HepG2 (cell line): ENCODE measurements at regions not wholly inside any gene's neighbourhood (a gene's known extent, or its start where the extent isn't known, plus 50 kb on each side); places are given as distances from the start of the nearest gene placed in this dataset.

Source experiments
- ATAC-seq: fragments of 200-7000 bp; cut with Tn5 transposase; 3 replicates; pipeline ENCODE4 v1.9.1; 2020; ENCODE audit warnings: mild to moderate bottlenecking, moderate library complexity
- BruUV-seq: library from RNA; stranded (reverse); fragments of 400-500 nt; replicated peaks from 2 replicates; lab custom pipeline; 2021; lab: Mats Ljungman, UMichigan
- CTCF ChIA-PET: fragments of 300-600 bp; formaldehyde crosslinking; extraction: SDS; loops from one replicate; lab custom pipeline; 2021; ENCODE audit warnings: low total read pairs, inconsistent platforms, low intra/inter-chr PET ratio; lab: Yijun Ruan, JAX
- POLR2A ChIA-PET: fragments of 350-600 bp; sonication (Branson Sonifier 250); formaldehyde crosslinking; loops from one replicate; lab custom pipeline; 2020; ENCODE audit warnings: antibody characterized with exemption, inconsistent platforms; lab: Yijun Ruan, JAX
- DNase-seq: peaks from one replicate; pipeline ENCODE4 v3.0.0-alpha.2; 2015; ENCODE audit warnings: low spot score
- FAIRE-seq: peaks from 3 replicates; lab custom pipeline; 2011; peaks lifted over from hg19 to GRCh38; lab: Jason Lieb, UNC
- H2AFZ ChIP-seq: one replicate; pipeline ENCODE4 v1.6.1; 2011; ENCODE audit warnings: low read length, inconsistent platforms
- H3K27ac ChIP-seq: fragments of 300-600 bp; 3 replicates; pipeline ENCODE4 v1.8.0; 2011; ENCODE audit warnings: mixed run types, mild to moderate bottlenecking, mixed read lengths, low read length, inconsistent platforms; ENCODE audit not compliant: insufficient read depth; ENCODE audit errors: extremely low read length
- H3K27me3 ChIP-seq, 2 experiments: fragments of 200-600 bp in 1 of 2; 2 replicates in 1 of 2; 3 replicates in 1 of 2; pipeline versions ENCODE4 v1.6.0 to v1.8.0; 2011; ENCODE audit warnings: low read length in 2 of 2, mild to moderate bottlenecking in 2 of 2, moderate library complexity in 2 of 2, inconsistent platforms in 1 of 2; ENCODE audit not compliant: insufficient read depth in 2 of 2, control insufficient read depth in 1 of 2
- H3K36me3 ChIP-seq, 2 experiments: fragments of 200-600 bp in 1 of 2; replicated peaks in 1 of 2; 2 replicates in 1 of 2; 3 replicates in 1 of 2; pipeline versions ENCODE4 v1.5.1 to v1.8.0; 2011; ENCODE audit warnings: low read length in 2 of 2, inconsistent platforms in 1 of 2; ENCODE audit not compliant: insufficient read depth in 2 of 2, control insufficient read depth in 1 of 2
- H3K4me1 ChIP-seq: 2 replicates; pipeline ENCODE4 v1.5.1; 2012; ENCODE audit warnings: low read length, inconsistent platforms; ENCODE audit not compliant: insufficient read depth
- H3K4me2 ChIP-seq: 2 replicates; pipeline ENCODE4 v1.6.0; 2011; ENCODE audit warnings: low read depth, low read length, inconsistent platforms
- H3K4me3 ChIP-seq, 3 experiments: fragments of 200-600 bp in 1 of 3; sonication (generic), shearing (Covaris generic) in 1 of 3; replicated peaks in 1 of 3; 2 replicates each; pipeline ENCODE4 v1.5.1; 2011 to 2016; ENCODE audit warnings: low read length in 3 of 3, inconsistent platforms in 2 of 3, low read depth in 2 of 3, mild to moderate bottlenecking in 2 of 3, control low read depth in 1 of 3, mixed read lengths in 1 of 3; ENCODE audit not compliant: insufficient read depth in 1 of 3
- H3K79me2 ChIP-seq: one replicate; pipeline ENCODE4 v1.6.1; 2011; ENCODE audit warnings: low read length, inconsistent platforms; ENCODE audit not compliant: insufficient read depth
- H3K9ac ChIP-seq: 2 replicates; pipeline ENCODE4 v1.6.0; 2011; ENCODE audit warnings: mild to moderate bottlenecking, low read depth, low read length, inconsistent platforms; ENCODE audit not compliant: insufficient read depth
- H3K9me3 ChIP-seq: 2 replicates; pipeline ENCODE4 v1.5.1; 2012; ENCODE audit warnings: mild to moderate bottlenecking, low read length
- H4K20me1 ChIP-seq: 2 replicates; pipeline ENCODE4 v1.6.0; 2011; ENCODE audit warnings: inconsistent platforms, mild to moderate bottlenecking, low read length, moderate library complexity; ENCODE audit not compliant: insufficient read depth
- ATRX ChIP-seq: sonication (generic); formaldehyde crosslinking; IDR thresholded peaks from 2 replicates; pipeline ENCODE4 v1.4.0; 2020; ENCODE audit warnings: missing genetic modification reagents, borderline replicate concordance
- PATZ1 ChIP-seq: sonication (generic); formaldehyde crosslinking; IDR thresholded peaks from 2 replicates; pipeline ENCODE4 v1.4.0; 2020; ENCODE audit warnings: missing genetic modification reagents
- TBX2 ChIP-seq: sonication (generic); formaldehyde crosslinking; IDR thresholded peaks from 2 replicates; pipeline ENCODE4 v1.5.0; 2020; ENCODE audit warnings: missing genetic modification reagents, mild to moderate bottlenecking, borderline replicate concordance
- XBP1 ChIP-seq: sonication (generic); formaldehyde crosslinking; IDR thresholded peaks from 2 replicates; pipeline ENCODE4 v1.5.0; 2020; ENCODE audit warnings: missing genetic modification reagents
- ZBTB21 ChIP-seq: sonication (generic); formaldehyde crosslinking; IDR thresholded peaks from 2 replicates; pipeline ENCODE4 v1.4.0; 2020; ENCODE audit warnings: missing genetic modification reagents
- ZBTB33 ChIP-seq: sonication (generic); formaldehyde crosslinking; IDR thresholded peaks from 2 replicates; pipeline ENCODE4 v1.4.0; 2020; ENCODE audit warnings: missing genetic modification reagents
- ZKSCAN8 ChIP-seq: IDR thresholded peaks from 2 replicates; pipeline ENCODE4 v1.6.1; 2016; ENCODE audit warnings: borderline replicate concordance, missing genetic modification reagents, missing compliant biosample characterization
- ZNF10 ChIP-seq: sonication (generic); formaldehyde crosslinking; IDR thresholded peaks from 2 replicates; pipeline ENCODE4 v1.4.0; 2020; ENCODE audit warnings: mild to moderate bottlenecking, low read depth, missing genetic modification reagents, borderline replicate concordance
- ZNF543 ChIP-seq: sonication (generic); formaldehyde crosslinking; IDR thresholded peaks from 2 replicates; pipeline ENCODE4 v1.4.0; 2020; ENCODE audit warnings: mild to moderate bottlenecking, missing genetic modification reagents
- ZNF766 ChIP-seq: sonication (generic); formaldehyde crosslinking; IDR thresholded peaks from 2 replicates; pipeline ENCODE4 v1.5.0; 2020; ENCODE audit warnings: missing genetic modification reagents, borderline replicate concordance
- WGBS: methylation state at CpG from one replicate; pipeline ENCODE4 v1.1.6; 2017; ENCODE audit warnings: low lambda C conversion rate; 5-methylcytosine and 5-hydroxymethylcytosine counted together
- in situ Hi-C: cut with HindIII; loops from 2 replicates; pipeline ENCODE4 v1.10.0; 2017; ENCODE audit warnings: low pct_unique_long_range_greater_than_20kb; ENCODE audit not compliant: extremely low pct_ligation_motif_present
- intact Hi-C: fragments of 100-400 bp; cut with micrococcal nuclease; formaldehyde crosslinking; loops from one replicate; pipeline ENCODE4 v1.10.0; 2022; ENCODE audit not compliant: unreplicated experiment

DNA sequence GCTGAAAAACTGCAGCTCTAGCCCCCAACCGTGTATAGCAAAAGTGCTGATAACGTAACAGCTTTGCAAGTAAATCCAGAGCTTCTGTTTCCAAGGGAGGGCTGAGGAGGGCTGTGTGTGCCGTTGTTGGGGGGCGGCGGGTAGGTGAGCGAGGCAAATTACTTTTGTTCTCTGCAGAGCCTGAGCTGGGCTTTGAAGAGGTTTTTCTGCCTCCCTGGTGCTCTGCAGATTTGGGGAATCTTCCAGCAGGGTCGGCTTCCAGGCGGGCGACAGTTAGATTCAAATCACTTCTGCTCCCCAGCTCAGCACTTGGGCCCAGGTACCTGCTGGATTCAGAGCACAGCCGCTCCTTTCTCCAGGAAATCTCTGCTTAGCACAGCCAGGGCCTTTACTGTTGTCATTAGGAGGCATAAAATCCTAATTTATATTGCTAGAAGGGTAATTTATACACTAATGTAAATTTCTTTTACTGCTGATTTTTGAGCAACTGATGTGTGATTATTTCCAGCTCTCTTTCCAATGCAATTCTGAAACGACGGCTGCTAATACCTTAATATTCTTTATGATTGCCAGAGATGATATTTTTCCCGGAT, 442.4 kb downstream of the TYW1 start:
- no peak overlapping the region for H3K4me2 ChIP-seq
- H2AFZ ChIP-seq: no peak overlapping the region
- TF ChIP-seq ZKSCAN8 (CRISPR knock-in tag) (no peak), ZBTB33 (no peak), XBP1 (CRISPR knock-in tag) (no peak), ZBTB21 (CRISPR knock-in tag) (no peak)
- no peaks in the 10 kb centered on the region for H3K79me2 ChIP-seq
- H4K20me1 ChIP-seq: no peaks in the 10 kb centered on the region
- H3K4me3 ChIP-seq: no peak overlapping the region
- in situ Hi-C loops (no loop called here), intact Hi-C loops (no loop called here)
- no peak for DNase-seq
- CTCF ChIA-PET: no interaction called here
- BruUV-seq: no TSS peak
- no peak overlapping the region for H3K27ac ChIP-seq
- no peaks in the 10 kb centered on the region for H3K9me3 ChIP-seq
- H3K9ac ChIP-seq: no peak overlapping the region
- H3K4me1 ChIP-seq: no peaks in the 10 kb centered on the region
- FAIRE-seq: no peak
- POLR2A ChIA-PET: no interaction called here
- no peaks in the 10 kb centered on the region for H3K27me3 ChIP-seq
- WGBS: 21% methylated on average over 11 of the region's 13 CpGs
- no peaks in the 10 kb centered on the region for H3K36me3 ChIP-seq
- ATAC-seq: no peak

DNA sequence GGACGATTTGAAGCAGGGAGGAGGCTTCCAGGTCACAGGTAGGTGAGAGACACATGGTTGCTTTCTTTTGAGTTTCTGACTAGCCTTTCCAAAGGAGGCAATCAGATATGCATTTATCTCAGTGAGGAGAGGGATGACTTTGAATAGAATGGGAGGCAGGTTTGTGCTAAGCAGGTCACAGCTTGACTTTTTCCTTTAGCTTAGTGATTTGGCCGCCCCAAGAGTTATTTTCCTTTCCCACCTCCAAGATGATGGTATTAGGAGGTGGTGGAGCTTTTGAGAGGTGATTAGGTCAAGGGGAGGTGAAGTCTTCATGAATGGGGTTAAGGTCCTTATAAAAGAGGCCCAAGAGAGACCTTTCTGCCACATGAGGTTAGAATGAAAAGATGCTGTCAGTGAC, 443.7 kb downstream of the TYW1 start:
- WGBS: 0% methylated on average over 2 of the region's 2 CpGs
- Histone ChIP-seq H3K4me1 (no peaks in the 10 kb centered on the region), H3K4me3 (no peak overlapping the region), H3K9me3 (no peaks in the 10 kb centered on the region), H3K27ac (no peak overlapping the region), H3K27me3 (no peaks in the 10 kb centered on the region), H3K79me2 (no peaks in the 10 kb centered on the region), H4K20me1 (no peaks in the 10 kb centered on the region), H3K36me3 (no peaks in the 10 kb centered on the region), H3K4me2 (no peak overlapping the region), H2AFZ (no peak overlapping the region), H3K9ac (no peak overlapping the region)
- TF ChIP-seq TBX2 (CRISPR knock-in tag): no peak
- no peak for TF ChIP-seq PATZ1 (CRISPR knock-in tag)
- no peak for TF ChIP-seq ZNF10 (CRISPR knock-in tag)
- TF ChIP-seq ZNF543: no peak
- TF ChIP-seq ATRX (CRISPR knock-in tag): no peak
- TF ChIP-seq ZNF766 (CRISPR knock-in tag): no peak
- DNase-seq (no peak), FAIRE-seq (no peak), ATAC-seq (no peak)
- intact Hi-C loops: no loop called here
- ChIA-PET CTCF (no interaction called here), POLR2A (no interaction called here)
- BruUV-seq: no TSS peak
- in situ Hi-C loops: no loop called here
